H9 (cell line): ENCODE measurements at regions not wholly inside any gene's neighbourhood (a gene's known extent, or its start where the extent isn't known, plus 50 kb on each side); places are given as distances from the start of the nearest gene placed in this dataset.

Experiments
- DNase-seq: peaks from one replicate; pipeline ENCODE4 v3.0.0-alpha.2; 2017
- H2AFZ ChIP-seq: one replicate; pipeline ENCODE4 v1.6.1; 2013; ENCODE audit warnings: mild to moderate bottlenecking, low read length, control low read depth, moderate library complexity
- H2AK5ac ChIP-seq: 2 replicates; pipeline ENCODE4 v1.6.1; 2013; ENCODE audit warnings: low read length, control low read depth, mixed read lengths; ENCODE audit not compliant: insufficient read length
- H2BK120ac ChIP-seq: one replicate; pipeline ENCODE4 v1.6.1; 2013; ENCODE audit warnings: low read depth, mild to moderate bottlenecking, low read length, control low read depth, inconsistent platforms; ENCODE audit not compliant: poor library complexity, severe bottlenecking
- H2BK12ac ChIP-seq: 2 replicates; pipeline ENCODE4 v1.6.1; 2013; ENCODE audit warnings: low read length, control low read depth, mixed read lengths, low read depth; ENCODE audit not compliant: insufficient read length
- H2BK15ac ChIP-seq: 2 replicates; pipeline ENCODE4 v1.6.1; 2013; ENCODE audit warnings: low read depth, low read length, control low read depth
- H2BK20ac ChIP-seq: one replicate; pipeline ENCODE4 v1.6.1; 2013; ENCODE audit warnings: low read depth, mild to moderate bottlenecking, low read length, control low read depth, inconsistent platforms; ENCODE audit not compliant: poor library complexity, severe bottlenecking
- H2BK5ac ChIP-seq: 2 replicates; pipeline ENCODE4 v1.6.1; 2013; ENCODE audit warnings: low read length, control low read depth, mixed read lengths; ENCODE audit not compliant: insufficient read length
- H3K14ac ChIP-seq: 2 replicates; pipeline ENCODE4 v1.6.1; 2013; ENCODE audit warnings: low read length, control low read depth; ENCODE audit not compliant: insufficient read depth
- H3K18ac ChIP-seq: 2 replicates; pipeline ENCODE4 v1.6.1; 2013; ENCODE audit warnings: low read depth, mild to moderate bottlenecking, mixed read lengths, low read length, control low read depth; ENCODE audit not compliant: insufficient read length
- H3K23ac ChIP-seq: 2 replicates; pipeline ENCODE4 v1.6.1; 2013; ENCODE audit warnings: low read length, control low read depth, mixed read lengths, low read depth; ENCODE audit not compliant: insufficient read length
- H3K23me2 ChIP-seq: 2 replicates; pipeline ENCODE4 v1.6.1; 2013; ENCODE audit warnings: low read depth, mild to moderate bottlenecking, mixed read lengths, low read length, control low read depth; ENCODE audit not compliant: insufficient read length, poor library complexity, severe bottlenecking
- H3K27ac ChIP-seq: 2 replicates; pipeline ENCODE4 v1.5.1; 2013; ENCODE audit warnings: low read length, control low read depth, mixed read lengths, low read depth; ENCODE audit not compliant: insufficient read length
- H3K27me3 ChIP-seq: 2 replicates; pipeline ENCODE4 v1.6.1; 2013; ENCODE audit warnings: low read length, control low read depth, inconsistent platforms; ENCODE audit not compliant: insufficient read depth
- H3K4ac ChIP-seq: 2 replicates; pipeline ENCODE4 v1.6.1; 2013; ENCODE audit warnings: low read depth, mild to moderate bottlenecking, control low read depth, inconsistent platforms, low read length, moderate library complexity
- H3K4me1 ChIP-seq: 2 replicates; pipeline ENCODE4 v1.6.1; 2013; ENCODE audit warnings: low read length, control low read depth, inconsistent platforms; ENCODE audit not compliant: insufficient read depth
- H3K4me2 ChIP-seq: 2 replicates; pipeline ENCODE4 v1.6.1; 2013; ENCODE audit warnings: low read length, control low read depth, mixed read lengths; ENCODE audit not compliant: insufficient read length, insufficient read depth
- H3K56ac ChIP-seq: 2 replicates; pipeline ENCODE4 v1.6.1; 2013; ENCODE audit warnings: low read depth, mild to moderate bottlenecking, mixed read lengths, low read length, control low read depth; ENCODE audit not compliant: insufficient read length
- H3K79me1 ChIP-seq: 2 replicates; pipeline ENCODE4 v1.6.1; 2013; ENCODE audit warnings: low read depth, mild to moderate bottlenecking, moderate library complexity, low read length, control low read depth, inconsistent platforms; ENCODE audit not compliant: insufficient read depth, poor library complexity, severe bottlenecking
- H3K79me2 ChIP-seq: 2 replicates; pipeline ENCODE4 v1.6.1; 2013; ENCODE audit warnings: low read length, control low read depth, inconsistent platforms; ENCODE audit not compliant: insufficient read depth
- H3K9ac ChIP-seq: 2 replicates; pipeline ENCODE4 v1.6.1; 2013; ENCODE audit warnings: low read length, control low read depth, mixed read lengths; ENCODE audit not compliant: insufficient read length; ENCODE audit errors: extremely low read depth
- H3K9me3 ChIP-seq: one replicate; pipeline ENCODE4 v1.6.1; 2013; ENCODE audit warnings: low read depth, low read length, inconsistent platforms; ENCODE audit not compliant: control insufficient read depth
- H3T11ph ChIP-seq: one replicate; pipeline ENCODE4 v1.6.1; 2013; ENCODE audit warnings: mild to moderate bottlenecking, low read length, control low read depth, inconsistent platforms
- H4K20me1 ChIP-seq: one replicate; pipeline ENCODE4 v1.6.1; 2013; ENCODE audit not compliant: control insufficient read depth, insufficient read length, insufficient read depth
- H4K5ac ChIP-seq: 2 replicates; pipeline ENCODE4 v1.6.1; 2013; ENCODE audit warnings: low read depth, mild to moderate bottlenecking, mixed read lengths, low read length, control low read depth; ENCODE audit not compliant: insufficient read length
- H4K8ac ChIP-seq: replicated peaks from 2 replicates; pipeline ENCODE4 v1.6.1; 2013; ENCODE audit warnings: low read length, control low read depth, mixed read lengths, low read depth; ENCODE audit not compliant: insufficient read length
- H4K91ac ChIP-seq: 2 replicates; pipeline ENCODE4 v1.6.1; 2013; ENCODE audit warnings: low read depth, mild to moderate bottlenecking, moderate library complexity, mixed read lengths, low read length, control low read depth; ENCODE audit not compliant: insufficient read length
- H3K27ac Mint-ChIP-seq, 3 experiments: 2 replicates in 2 of 3; 3 replicates in 1 of 3; pipeline ENCODE4 v1.8.0; 2020 to 2021; ENCODE audit warnings: mixed read lengths in 3 of 3, mild to moderate bottlenecking in 1 of 3, moderate library complexity in 1 of 3
- H3K27me3 Mint-ChIP-seq: 2 replicates; pipeline ENCODE4 v1.8.0; 2021; ENCODE audit warnings: low read depth, mild to moderate bottlenecking, moderate library complexity, mixed read lengths
- H3K36me3 Mint-ChIP-seq, 3 experiments: 2 replicates in 2 of 3; 3 replicates in 1 of 3; pipeline ENCODE4 v1.8.0; 2020 to 2021; ENCODE audit warnings: low read depth in 3 of 3, mixed read lengths in 3 of 3; ENCODE audit not compliant: insufficient read depth in 1 of 3
- H3K4me1 Mint-ChIP-seq, 2 experiments: 2 replicates each; pipeline ENCODE4 v1.8.0; 2020; ENCODE audit warnings: mixed read lengths in 2 of 2
- H3K4me3 Mint-ChIP-seq, 2 experiments: 2 replicates in 1 of 2; 3 replicates in 1 of 2; pipeline ENCODE4 v1.8.0; 2020 to 2021; ENCODE audit warnings: mild to moderate bottlenecking in 2 of 2, mixed read lengths in 2 of 2, moderate library complexity in 1 of 2
- H3K9me3 Mint-ChIP-seq, 2 experiments: 2 replicates in 1 of 2; 3 replicates in 1 of 2; pipeline ENCODE4 v1.8.0; 2020; ENCODE audit warnings: mild to moderate bottlenecking in 2 of 2, mixed read lengths in 2 of 2, moderate library complexity in 1 of 2
- CTCF ChIP-seq: fragments of 200-600 bp; sonication (generic); conservative IDR thresholded peaks from 3 replicates; pipeline ENCODE4 v1.8.0; 2021; ENCODE audit warnings: antibody characterized with exemption, mild to moderate bottlenecking
- WGBS: extraction: QIAGEN DNeasy Blood & Tissue Kit; methylation state at CpG from one replicate; pipeline ENCODE4 v1.1.7; 2013; ENCODE audit warnings: missing lambda C conversion rate, low lambda C conversion rate, mixed read lengths; ENCODE audit not compliant: insufficient read length; ENCODE audit errors: extremely low coverage; 5-methylcytosine and 5-hydroxymethylcytosine counted together

DNA sequence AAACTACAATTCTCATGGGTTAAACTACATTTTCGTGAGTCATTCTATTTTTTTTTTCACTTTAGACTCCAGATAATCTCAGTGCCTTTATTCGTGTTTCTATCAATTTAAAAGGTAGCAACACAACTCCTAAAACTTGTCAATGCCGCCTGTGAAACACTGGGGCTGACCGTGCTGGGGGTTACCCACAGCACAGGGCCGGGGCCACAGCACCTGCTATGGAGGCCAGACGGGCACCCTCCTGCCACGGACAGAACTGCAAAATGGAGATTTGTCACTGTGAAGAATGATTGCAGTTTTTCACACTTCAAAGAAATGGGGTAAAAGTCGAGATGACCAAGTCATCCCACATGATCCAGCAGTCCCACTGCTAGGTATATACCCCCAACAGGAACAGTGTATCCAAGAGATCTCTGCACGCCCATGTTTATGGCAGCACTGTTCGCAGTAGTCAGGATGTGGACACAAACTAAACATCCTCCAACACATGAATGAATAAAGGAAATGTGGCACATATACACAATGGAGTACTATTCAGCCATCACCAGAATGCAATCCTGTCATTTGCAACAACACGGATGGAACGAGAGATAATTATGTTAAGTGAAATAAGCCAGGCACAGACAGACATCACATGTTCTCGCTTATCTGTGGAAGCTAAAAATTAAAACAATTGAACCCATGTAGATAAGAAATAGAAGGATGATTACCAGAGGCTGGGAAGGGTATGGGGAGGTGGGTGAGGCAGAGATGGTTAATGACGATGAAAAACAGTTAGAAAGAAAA is 290.1 kb downstream of the SMOC2 start:
- Histone ChIP-seq H3T11ph (no peak overlapping the region), H3K14ac (no peak overlapping the region), H3K4me2 (no peak overlapping the region), H3K79me2 (no peaks in the 10 kb centered on the region), H3K56ac (no peak overlapping the region), H4K91ac (no peak overlapping the region), H2BK15ac (no peak overlapping the region), H3K23ac (no peak overlapping the region), H3K4ac (no peak overlapping the region), H2BK120ac (no peak overlapping the region), H2BK20ac (no peak overlapping the region), H3K4me1 (no peaks in the 10 kb centered on the region), H4K5ac (no peak overlapping the region), H2BK12ac (no peak overlapping the region), H2AFZ (no peak overlapping the region), H3K27me3 (no peaks in the 10 kb centered on the region), H4K8ac (no peak overlapping the region), H3K9me3 (no peaks in the 10 kb centered on the region), H4K20me1 (no peaks in the 10 kb centered on the region), H2BK5ac (no peak overlapping the region), H3K9ac (no peak overlapping the region), H3K79me1 (no peaks in the 10 kb centered on the region), H3K27ac (no peak overlapping the region), H3K23me2 (peaks cover 2% of the 10 kb centered on the region), H2AK5ac (no peak overlapping the region), H3K18ac (no peak overlapping the region)
- Mint-ChIP-seq H3K9me3 (peaks cover 5 to 8% of the 10 kb centered on the region in 2 experiments; a peak in 4 of 5 replicates), H3K27ac (no peak overlapping the region), H3K4me1 (peaks cover 2 to 5% of the 10 kb centered on the region in 2 experiments; a peak in 3 of 4 replicates), H3K27me3 (no peaks in the 10 kb centered on the region; the same call in 1 of the 2 replicates), H3K4me3 (no peak overlapping the region), H3K36me3 (peaks cover 0 to 3% (median 2%) of the 10 kb centered on the region in 3 experiments; a peak in 1 of 7 replicates)
- DNase-seq = no peak
- no peak for TF ChIP-seq CTCF
- no CpG with 5 or more reads among the region's 14 CpGs for WGBS
